Esophagus muscularis mucosa (tissue), 4 donors: ENCODE measurements at regions not wholly inside any gene's neighbourhood (a gene's known extent, or its start where the extent isn't known, plus 50 kb on each side); places are given as distances from the start of the nearest gene placed in this dataset.

Experiments used
- CTCF ChIP-seq, 3 experiments: fragments of 200-600 bp in 2 of 3; fragments of 450-650 bp in 1 of 3; sonication (generic) in 2 of 3; IDR thresholded peaks; one replicate each; pipeline ENCODE4 v1.5.1; 2017 to 2019; ENCODE audit warnings: antibody characterized with exemption in 3 of 3, mild to moderate bottlenecking in 2 of 3, moderate library complexity in 1 of 3
- EP300 ChIP-seq: sonication (generic); formaldehyde crosslinking; IDR thresholded peaks from one replicate; pipeline ENCODE4 v1.6.1; 2017; ENCODE audit warnings: antibody characterized with exemption
- POLR2A ChIP-seq: fragments of 450-650 bp; IDR thresholded peaks from one replicate; pipeline ENCODE4 v1.6.1; 2017; ENCODE audit warnings: antibody characterized with exemption, moderate library complexity, mild to moderate bottlenecking, low read depth
- POLR2AphosphoS5 ChIP-seq, 2 donors: sonication (generic); formaldehyde crosslinking; IDR thresholded peaks; one replicate each; pipeline ENCODE4 v1.6.1; 2017; ENCODE audit warnings: antibody characterized with exemption in 2 of 2

GRCh38 chr11:81887671-81888070, 846.0 kb downstream of the FAM181B start:
- TF ChIP-seq POLR2A (no peak), CTCF (IDR thresholded peaks at IDR 0.05) (no peak), EP300 (no peak), POLR2AphosphoS5 (IDR thresholded peaks at IDR 0.05) (no peak)
